Right lung (tissue), 2 donors: ENCODE measurements at regions not wholly inside any gene's neighbourhood (a gene's known extent, or its start where the extent isn't known, plus 50 kb on each side); places are given as distances from the start of the nearest gene placed in this dataset.
"Not testable (repeated sequence)": the region's sequence is repeated elsewhere in the genome, so short reads cannot be mapped to it uniquely, and the experiment has no call there.

ENCODE experiments used
- DNase-seq, 2 donors: peaks; one replicate each; pipeline ENCODE4 v3.0.0-alpha.2; 2013

- no peak for DNase-seq
Observed at GRCh38 chr20:48231253-48231930, 446.1 kb upstream of the SULF2 start.

GRCh38 chr20:48230216-48230615 is 444.9 kb upstream of the SULF2 start:
- DNase-seq = no peak

- DNase-seq = no peak
Observed at GRCh38 chr20:48227381-48227780, 442.1 kb upstream of the SULF2 start.

- no peak for DNase-seq
Observed at GRCh38 chr20:48226642-48227041, 441.4 kb upstream of the SULF2 start.

- no peak for DNase-seq
Observed at GRCh38 chr20:48224533-48225050, 439.3 kb upstream of the SULF2 start.

GRCh38 chr20:48223715-48224114 is 438.4 kb upstream of the SULF2 start:
- DNase-seq = no peak

GRCh38 chr20:48222595-48223180 is 437.4 kb upstream of the SULF2 start:
- DNase-seq = no peak

- DNase-seq = no peak
Observed at GRCh38 chr20:48220033-48220633, 434.9 kb upstream of the SULF2 start.

GRCh38 chr20:48219306-48219705 is 434.0 kb upstream of the SULF2 start:
- no peak for DNase-seq

- DNase-seq = no peak
Observed at GRCh38 chr20:48217190-48217589, 431.9 kb upstream of the SULF2 start.

GRCh38 chr20:48215536-48215935 is 430.3 kb upstream of the SULF2 start:
- no peak for DNase-seq

- DNase-seq = no peak
Observed at GRCh38 chr20:48214601-48215000, 429.3 kb upstream of the SULF2 start.

- not testable (repeated sequence) for DNase-seq
Observed at GRCh38 chr20:48213635-48214034, 428.4 kb upstream of the SULF2 start.

- no peak for DNase-seq
Observed at GRCh38 chr20:48212806-48213509, 427.7 kb upstream of the SULF2 start.

- DNase-seq = no peak
Observed at GRCh38 chr20:48211847-48212246, 426.6 kb upstream of the SULF2 start.

GRCh38 chr20:48211238-48211637 is 426.0 kb upstream of the SULF2 start:
- no peak for DNase-seq

- no peak for DNase-seq
Observed at GRCh38 chr20:48210111-48211027, 425.1 kb upstream of the SULF2 start.

- DNase-seq = peak; percentile 36 to 47
Observed at GRCh38 chr20:48209102-48209501, 423.8 kb upstream of the SULF2 start.

GRCh38 chr20:48208176-48208575 is 422.9 kb upstream of the SULF2 start:
- DNase-seq = no peak

GRCh38 chr20:48207505-48207904 is 422.2 kb upstream of the SULF2 start:
- DNase-seq = no peak

- no peak for DNase-seq
Observed at GRCh38 chr20:48205786-48206185, 420.5 kb upstream of the SULF2 start.
